Thyroid gland (tissue), 4 donors: ENCODE measurements at regions not wholly inside any gene's neighbourhood (a gene's known extent, or its start where the extent isn't known, plus 50 kb on each side); places are given as distances from the start of the nearest gene placed in this dataset.

ENCODE experiments used
- CTCF ChIP-seq, 6 experiments: fragments of 200-600 bp in 3 of 6; fragments of 450-650 bp in 3 of 6; sonication (generic) in 3 of 6; IDR thresholded peaks; one replicate each; pipeline ENCODE4 v1.5.1; 2016 to 2019; ENCODE audit warnings: antibody characterized with exemption in 6 of 6, mild to moderate bottlenecking in 2 of 6, inconsistent platforms in 1 of 6, moderate library complexity in 1 of 6
- POLR2A ChIP-seq, 2 donors: fragments of 450-650 bp; IDR thresholded peaks; one replicate each; pipeline ENCODE4 v1.6.1; 2017; ENCODE audit warnings: antibody characterized with exemption in 2 of 2, mild to moderate bottlenecking in 2 of 2, moderate library complexity in 1 of 2

DNA sequence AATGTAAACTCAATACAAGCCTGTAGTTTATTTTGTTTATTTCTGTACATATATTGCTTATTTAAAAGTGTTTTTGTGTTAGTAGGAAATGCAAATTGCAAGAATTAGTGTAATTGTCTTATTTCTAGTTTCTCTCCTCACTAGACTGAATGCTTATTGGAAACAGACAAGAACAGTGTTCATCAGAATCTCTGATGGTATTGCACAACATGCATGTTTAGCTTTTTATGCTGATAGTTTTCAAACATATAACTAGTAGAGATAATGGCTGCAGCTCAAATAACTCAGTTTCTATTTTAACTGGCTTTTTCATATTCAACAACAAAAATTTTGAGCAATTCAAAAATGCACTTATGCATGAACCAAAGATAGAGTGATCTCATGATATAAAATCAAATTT is 68.8 kb upstream of the HTR4 start:
- TF ChIP-seq CTCF (IDR thresholded peaks at IDR 0.05) (no peak), POLR2A (IDR thresholded peaks at IDR 0.05) (no peak)
